Subcutaneous abdominal adipose tissue (tissue), 5 donors: ENCODE measurements at regions not wholly inside any gene's neighbourhood (a gene's known extent, or its start where the extent isn't known, plus 50 kb on each side); places are given as distances from the start of the nearest gene placed in this dataset.

ENCODE experiments used
- H3K27ac ChIP-seq: one replicate; pipeline ENCODE4 v1.7.0; 2013; ENCODE audit warnings: low read depth, mild to moderate bottlenecking, inconsistent platforms, low read length, moderate library complexity
- H3K27me3 ChIP-seq, 5 donors: one replicate each; pipeline ENCODE4 v1.7.0; 2013; ENCODE audit warnings: low read length in 5 of 5, inconsistent platforms in 1 of 5; ENCODE audit not compliant: control insufficient read depth in 5 of 5, insufficient read depth in 4 of 5
- H3K36me3 ChIP-seq, 5 donors: one replicate each; pipeline ENCODE4 v1.7.0; 2013; ENCODE audit warnings: low read length in 5 of 5; ENCODE audit not compliant: control insufficient read depth in 5 of 5, insufficient read depth in 5 of 5
- H3K4me1 ChIP-seq, 5 donors: one replicate each; pipeline ENCODE4 v1.7.0; 2013; ENCODE audit warnings: low read length in 5 of 5, mild to moderate bottlenecking in 3 of 5, moderate library complexity in 1 of 5; ENCODE audit not compliant: control insufficient read depth in 5 of 5, insufficient read depth in 5 of 5
- H3K4me3 ChIP-seq, 5 donors: one replicate each; pipeline ENCODE4 v1.7.0; 2013; ENCODE audit warnings: low read length in 5 of 5, low read depth in 1 of 5
- H3K9ac ChIP-seq, 5 donors: one replicate each; pipeline ENCODE4 v1.7.0; 2013; ENCODE audit warnings: low read length in 5 of 5, mild to moderate bottlenecking in 4 of 5, moderate library complexity in 3 of 5
- H3K9me3 ChIP-seq, 5 donors: one replicate each; pipeline ENCODE4 v1.7.0; 2013; ENCODE audit warnings: low read length in 5 of 5; ENCODE audit not compliant: control insufficient read depth in 5 of 5
- donor health status: healthy.
- donor health status: healthy.
- donor health status: healthy.
- donor health status: healthy.
- donor health status: healthy.

DNA sequence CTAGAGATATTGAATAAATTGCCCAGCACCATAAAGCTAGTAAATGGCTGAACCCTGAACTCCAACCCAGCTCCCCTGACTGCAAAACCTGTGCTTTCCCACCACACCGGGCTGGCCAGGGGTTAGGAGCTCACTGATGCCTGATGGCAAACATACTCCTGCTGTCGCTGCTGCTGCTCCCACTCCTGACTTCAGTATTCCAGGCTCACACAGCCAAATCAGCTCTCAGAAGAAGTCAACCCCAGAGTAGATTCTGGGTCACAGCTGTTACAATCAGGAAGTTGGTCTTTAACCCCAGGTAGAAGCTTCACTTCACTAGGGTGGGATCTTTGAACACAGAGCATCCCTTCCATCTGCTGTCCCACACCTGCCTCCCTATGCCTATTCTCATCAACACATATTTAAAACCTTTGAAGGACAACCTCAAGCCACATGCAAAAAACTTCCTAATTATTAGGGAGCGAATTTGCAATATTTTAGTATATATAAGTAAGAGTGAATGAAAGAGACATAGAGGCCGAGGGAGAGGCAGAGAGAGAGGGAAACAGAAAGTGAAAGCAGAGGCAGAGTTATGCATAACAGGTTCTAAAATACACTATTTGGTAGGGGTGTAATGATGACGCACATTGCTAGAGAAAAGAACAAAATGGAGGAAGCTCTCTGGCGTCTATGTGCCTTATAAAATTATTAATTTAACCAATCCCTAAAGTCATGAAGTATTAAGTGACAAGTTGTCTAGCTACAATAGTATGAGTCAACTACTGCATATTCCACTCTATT lies 99.4 kb upstream of the SERP2 start:
- peaks cover 10 to 65% (median 35%) of the 10 kb centered on the region in 5 donors for H3K4me1 ChIP-seq
- H3K9me3 ChIP-seq = no peaks in the 10 kb centered on the region
- H3K4me3 ChIP-seq = peak overlapping the region in 3 of 5 donors; percentile 2 to 43 (median 22)
- no peak overlapping the region for H3K27ac ChIP-seq
- H3K27me3 ChIP-seq = no peaks in the 10 kb centered on the region
- H3K9ac ChIP-seq = no peak overlapping the region
- no peaks in the 10 kb centered on the region for H3K36me3 ChIP-seq

DNA sequence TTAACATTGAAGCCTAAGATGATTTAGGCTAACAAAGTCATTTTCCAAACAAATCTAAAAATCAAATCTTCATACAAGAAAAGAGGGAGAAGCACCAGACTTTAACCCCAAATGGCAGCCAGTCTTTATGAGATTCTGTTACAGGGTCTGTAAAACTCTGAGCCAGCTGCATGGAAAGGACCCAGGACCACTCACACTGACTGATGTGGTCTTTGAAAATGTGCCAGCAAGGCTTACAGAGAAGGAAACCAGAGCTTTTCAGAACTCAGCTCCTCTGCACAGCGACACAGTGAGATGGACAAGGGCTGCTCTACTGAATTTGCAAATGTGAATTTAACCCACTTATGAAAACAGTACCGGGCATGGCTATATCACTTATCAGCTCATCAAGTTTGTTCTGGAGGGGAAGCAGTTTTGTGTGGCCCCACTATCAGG lies 98.8 kb upstream of the SERP2 start:
- H3K9ac ChIP-seq = no peak overlapping the region
- H3K27ac ChIP-seq = no peak overlapping the region
- no peaks in the 10 kb centered on the region for H3K36me3 ChIP-seq
- peak overlapping the region in 2 of 5 donors; percentile 2 to 22 for H3K4me3 ChIP-seq
- peaks cover 10 to 71% (median 37%) of the 10 kb centered on the region in 5 donors for H3K4me1 ChIP-seq
- no peaks in the 10 kb centered on the region for H3K9me3 ChIP-seq
- no peaks in the 10 kb centered on the region for H3K27me3 ChIP-seq

GRCh38 chr13:44275381-44275780 lies 98.2 kb upstream of the SERP2 start:
- Histone ChIP-seq H3K36me3 (no peaks in the 10 kb centered on the region), H3K27ac (no peak overlapping the region), H3K27me3 (no peaks in the 10 kb centered on the region), H3K9me3 (no peaks in the 10 kb centered on the region), H3K9ac (no peak overlapping the region), H3K4me3 (no peak overlapping the region), H3K4me1 (peaks cover 9 to 67% (median 36%) of the 10 kb centered on the region in 5 donors)

DNA sequence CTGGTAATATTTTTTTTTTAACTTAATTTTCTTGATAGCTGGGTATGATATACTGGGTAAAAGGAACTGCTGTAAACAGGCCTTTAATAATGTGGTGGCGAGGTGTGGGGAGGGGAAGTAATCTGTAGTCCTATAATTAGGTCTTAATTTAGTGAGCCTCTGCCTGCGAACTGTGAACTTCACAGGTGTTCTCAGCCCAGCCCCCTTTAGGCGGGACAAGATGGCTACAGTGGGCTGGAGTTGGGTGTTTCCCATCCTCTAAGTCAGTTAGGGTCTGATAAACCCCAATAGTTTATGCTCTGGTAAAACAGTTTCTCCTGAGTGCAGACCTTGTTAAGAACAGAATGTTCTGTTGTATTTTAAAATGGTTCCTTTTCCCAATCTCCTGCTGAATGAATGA lies 97.6 kb upstream of the SERP2 start:
- Histone ChIP-seq H3K36me3 (no peaks in the 10 kb centered on the region), H3K4me1 (peaks cover 6 to 60% (median 29%) of the 10 kb centered on the region in 5 donors), H3K27ac (no peak overlapping the region), H3K9me3 (no peaks in the 10 kb centered on the region), H3K9ac (no peak overlapping the region), H3K27me3 (no peaks in the 10 kb centered on the region), H3K4me3 (no peak overlapping the region)

DNA sequence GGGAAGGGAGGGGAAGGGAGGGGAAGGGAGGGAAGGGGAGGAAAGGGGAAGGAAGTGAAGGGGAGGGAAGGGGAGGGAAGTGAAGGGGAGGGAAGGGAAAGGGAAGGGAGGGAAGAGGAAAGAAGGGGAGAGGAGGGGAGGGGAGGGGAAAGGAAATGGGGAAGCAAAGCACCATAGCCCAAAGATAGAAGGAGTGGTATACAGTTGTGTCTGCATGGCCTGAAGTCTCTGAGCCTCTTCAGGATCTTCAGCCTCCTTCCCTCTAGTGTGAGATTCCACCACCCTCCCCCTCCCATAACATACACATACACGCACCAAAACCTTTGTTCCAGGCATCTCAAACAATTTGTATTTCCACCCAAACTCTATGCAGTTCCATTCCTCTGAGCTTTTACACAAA lies 96.2 kb upstream of the SERP2 start:
- H3K4me1 ChIP-seq = peaks cover 0 to 46% (median 15%) of the 10 kb centered on the region in 5 donors
- peak overlapping the region; percentile 38 for H3K27ac ChIP-seq
- no peaks in the 10 kb centered on the region for H3K36me3 ChIP-seq
- no peaks in the 10 kb centered on the region for H3K9me3 ChIP-seq
- H3K9ac ChIP-seq = no peak overlapping the region
- H3K4me3 ChIP-seq = no peak overlapping the region
- no peaks in the 10 kb centered on the region for H3K27me3 ChIP-seq

GRCh38 chr13:44278166-44278565 lies 95.5 kb upstream of the SERP2 start:
- Histone ChIP-seq H3K9ac (no peak overlapping the region), H3K27me3 (no peaks in the 10 kb centered on the region), H3K36me3 (no peaks in the 10 kb centered on the region), H3K27ac (peak overlapping the region; percentile 38), H3K4me1 (peaks cover 0 to 41% (median 12%) of the 10 kb centered on the region in 5 donors), H3K9me3 (no peaks in the 10 kb centered on the region), H3K4me3 (peak overlapping the region in 3 of 5 donors; percentile 5 to 17 (median 11))

GRCh38 chr13:44280456-44280855 lies 93.2 kb upstream of the SERP2 start:
- Histone ChIP-seq H3K9ac (no peak overlapping the region), H3K36me3 (no peaks in the 10 kb centered on the region), H3K4me1 (peaks cover 0 to 30% (median 12%) of the 10 kb centered on the region in 5 donors), H3K9me3 (no peaks in the 10 kb centered on the region), H3K27ac (no peak overlapping the region), H3K27me3 (no peaks in the 10 kb centered on the region), H3K4me3 (no peak overlapping the region)

- no peak overlapping the region for H3K9ac ChIP-seq
- no peak overlapping the region for H3K4me3 ChIP-seq
- no peak overlapping the region for H3K27ac ChIP-seq
- no peaks in the 10 kb centered on the region for H3K9me3 ChIP-seq
- H3K4me1 ChIP-seq = peaks cover 0 to 29% (median 12%) of the 10 kb centered on the region in 5 donors
- H3K27me3 ChIP-seq = no peaks in the 10 kb centered on the region
- no peaks in the 10 kb centered on the region for H3K36me3 ChIP-seq
Observed at GRCh38 chr13:44281252-44282000, 92.2 kb upstream of the SERP2 start.

GRCh38 chr13:44283600-44283999 lies 90.0 kb upstream of the SERP2 start:
- H3K27me3 ChIP-seq = peaks cover 0 to 2% (median 0%) of the 10 kb centered on the region in 5 donors
- no peaks in the 10 kb centered on the region for H3K9me3 ChIP-seq
- H3K27ac ChIP-seq = no peak overlapping the region
- no peak overlapping the region for H3K9ac ChIP-seq
- H3K4me1 ChIP-seq = peaks cover 0 to 22% (median 3%) of the 10 kb centered on the region in 5 donors
- no peaks in the 10 kb centered on the region for H3K36me3 ChIP-seq
- no peak overlapping the region for H3K4me3 ChIP-seq

DNA sequence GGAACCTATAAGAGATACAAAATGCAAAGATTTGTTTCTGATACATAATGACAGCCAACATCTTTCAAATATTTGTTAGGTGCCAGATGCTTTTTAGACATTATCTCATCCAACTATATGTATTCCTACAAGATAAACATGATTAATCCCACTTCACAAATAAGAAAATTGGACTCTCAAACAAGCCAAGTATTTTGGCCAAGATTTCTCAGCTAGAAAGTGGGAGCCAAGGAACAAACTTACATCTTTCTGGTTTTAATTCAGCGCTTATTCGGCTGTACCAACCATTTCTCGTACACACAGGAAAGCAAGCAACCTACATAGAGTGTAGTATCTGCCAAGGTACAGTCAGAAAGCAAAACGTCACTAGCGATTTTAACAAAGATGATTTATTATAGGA lies 85.7 kb upstream of the SERP2 start:
- Histone ChIP-seq H3K36me3 (no peaks in the 10 kb centered on the region), H3K4me1 (peaks cover 0 to 16% (median 0%) of the 10 kb centered on the region in 5 donors), H3K9ac (no peak overlapping the region), H3K27ac (no peak overlapping the region), H3K4me3 (no peak overlapping the region), H3K9me3 (no peaks in the 10 kb centered on the region), H3K27me3 (peaks cover 0 to 3% (median 0%) of the 10 kb centered on the region in 5 donors)
